A549 (cell line): ENCODE measurements at regions not wholly inside any gene's neighbourhood (a gene's known extent, or its start where the extent isn't known, plus 50 kb on each side); places are given as distances from the start of the nearest gene placed in this dataset.

Source experiments
- MYC ChIP-seq: IDR thresholded peaks from 2 replicates; pipeline ENCODE4 v1.6.1; 2012; ENCODE audit warnings: mild to moderate bottlenecking, inconsistent platforms, low read length, improper control_type of control experiment, borderline replicate concordance
- NR3C1 ChIP-seq: fragments of >200 bp; sonication (Bioruptor Twin); formaldehyde crosslinking; IDR thresholded peaks from 3 replicates; pipeline ENCODE4 v1.6.1; 2017
- POLR2A ChIP-seq: IDR thresholded peaks from 2 replicates; pipeline ENCODE4 v1.6.1; 2012; ENCODE audit warnings: mild to moderate bottlenecking, low read length
- ZNF302 ChIP-seq: fragments of 250-450 bp; sonication (Bioruptor Pico); IDR thresholded peaks from 2 replicates; pipeline ENCODE4 v1.9.0; 2021; ENCODE audit warnings: inconsistent platforms, mild to moderate bottlenecking, moderate library complexity
- TF ChIP-seq, protein P1 (sequence below): fragments of >200 bp; sonication (Bioruptor Twin); formaldehyde crosslinking; IDR thresholded peaks from 3 replicates; pipeline ENCODE4 v1.5.1; 2016
- TF ChIP-seq, protein P2 (sequence below): IDR thresholded peaks from 2 replicates; pipeline ENCODE4 v1.6.1; 2012

DNA sequence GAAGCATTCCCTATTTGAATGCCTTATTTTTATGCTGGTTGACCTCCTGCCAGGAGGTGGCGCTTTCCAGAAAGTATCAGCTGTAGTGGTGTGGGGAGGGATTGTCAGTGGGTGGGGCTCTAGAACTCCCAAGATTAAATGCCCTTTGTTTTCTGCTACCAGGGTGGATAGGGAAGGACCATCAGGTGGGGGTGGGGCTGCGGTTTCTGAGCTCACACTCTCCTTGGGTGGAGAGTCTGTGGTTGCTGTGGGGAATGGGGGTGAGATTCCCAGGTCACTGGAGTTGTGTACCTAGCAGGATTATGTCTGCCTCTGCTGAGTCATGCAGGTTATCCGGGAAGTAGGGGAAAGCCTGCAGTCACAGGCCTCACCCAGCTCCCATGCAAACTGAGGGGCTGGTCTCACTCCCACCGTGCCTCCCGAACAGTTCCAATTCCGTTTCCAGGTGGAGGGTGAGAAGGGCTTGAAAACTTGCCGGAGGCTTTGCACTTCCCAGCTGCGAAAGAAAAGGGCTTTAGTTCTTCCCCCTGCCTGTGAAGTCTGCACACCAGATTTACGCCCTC, 68.3 kb downstream of the ALG10B start:
- TF ChIP-seq, protein P1, sequence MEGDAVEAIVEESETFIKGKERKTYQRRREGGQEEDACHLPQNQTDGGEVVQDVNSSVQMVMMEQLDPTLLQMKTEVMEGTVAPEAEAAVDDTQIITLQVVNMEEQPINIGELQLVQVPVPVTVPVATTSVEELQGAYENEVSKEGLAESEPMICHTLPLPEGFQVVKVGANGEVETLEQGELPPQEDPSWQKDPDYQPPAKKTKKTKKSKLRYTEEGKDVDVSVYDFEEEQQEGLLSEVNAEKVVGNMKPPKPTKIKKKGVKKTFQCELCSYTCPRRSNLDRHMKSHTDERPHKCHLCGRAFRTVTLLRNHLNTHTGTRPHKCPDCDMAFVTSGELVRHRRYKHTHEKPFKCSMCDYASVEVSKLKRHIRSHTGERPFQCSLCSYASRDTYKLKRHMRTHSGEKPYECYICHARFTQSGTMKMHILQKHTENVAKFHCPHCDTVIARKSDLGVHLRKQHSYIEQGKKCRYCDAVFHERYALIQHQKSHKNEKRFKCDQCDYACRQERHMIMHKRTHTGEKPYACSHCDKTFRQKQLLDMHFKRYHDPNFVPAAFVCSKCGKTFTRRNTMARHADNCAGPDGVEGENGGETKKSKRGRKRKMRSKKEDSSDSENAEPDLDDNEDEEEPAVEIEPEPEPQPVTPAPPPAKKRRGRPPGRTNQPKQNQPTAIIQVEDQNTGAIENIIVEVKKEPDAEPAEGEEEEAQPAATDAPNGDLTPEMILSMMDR, result no peak; the same call in 2 of the 3 replicates
- no peak for TF ChIP-seq POLR2A
- no peak for TF ChIP-seq ZNF302 (CRISPR knock-in tag)
- no peak for TF ChIP-seq MYC
- TF ChIP-seq, protein P2, sequence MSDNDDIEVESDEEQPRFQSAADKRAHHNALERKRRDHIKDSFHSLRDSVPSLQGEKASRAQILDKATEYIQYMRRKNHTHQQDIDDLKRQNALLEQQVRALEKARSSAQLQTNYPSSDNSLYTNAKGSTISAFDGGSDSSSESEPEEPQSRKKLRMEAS, result no peak
- TF ChIP-seq NR3C1, result no peak
